ENCODE measurements at regions not wholly inside any gene's neighbourhood (a gene's known extent, or its start where the extent isn't known, plus 50 kb on each side); places are given as distances from the start of the nearest gene placed in this dataset.

GRCh38 chr12:40508421-40508820 lies 183.8 kb upstream of the CNTN1 start:
- no peak for TF ChIP-seq CREB1 (CRISPR knock-in tag; IDR thresholded peaks at IDR 0.05)
- no peak for TF ChIP-seq ZNF121 (CRISPR knock-in tag; IDR thresholded peaks at IDR 0.05)
- no peak for TF ChIP-seq GABPB1 (CRISPR knock-in tag; IDR thresholded peaks at IDR 0.05)
- no peak for TF ChIP-seq E2F4 (CRISPR knock-in tag; IDR thresholded peaks at IDR 0.05; ENCODE audit: borderline replicate concordance, low read depth)
- TF ChIP-seq USF2 (CRISPR knock-in tag; IDR thresholded peaks at IDR 0.05): no peak
- no peak for TF ChIP-seq ZNF232 (CRISPR knock-in tag; IDR thresholded peaks at IDR 0.05)
- TF ChIP-seq JUN (CRISPR knock-in tag; IDR thresholded peaks at IDR 0.05): no peak
- no peak for TF ChIP-seq CTCF (IDR thresholded peaks at IDR 0.05)
- TF ChIP-seq NFATC4 (CRISPR knock-in tag; IDR thresholded peaks at IDR 0.05): no peak
- no peak for TF ChIP-seq ZNF138 (CRISPR knock-in tag; conservative IDR thresholded peaks at IDR 0.05)
- TF ChIP-seq GTF2I (CRISPR knock-in tag; conservative IDR thresholded peaks at IDR 0.05): no peak
- no peak for TF ChIP-seq ZNF263 (CRISPR knock-in tag; IDR thresholded peaks at IDR 0.05; ENCODE audit: low read depth)
